HG02763 (cell line): ENCODE measurements at regions not wholly inside any gene's neighbourhood (a gene's known extent, or its start where the extent isn't known, plus 50 kb on each side); places are given as distances from the start of the nearest gene placed in this dataset.

Experiments used
- ATAC-seq: cut with Tn5 transposase; IDR thresholded peaks from one replicate; pipeline ENCODE4 v1.9.1; 2021; ENCODE audit warnings: mild to moderate bottlenecking, moderate library complexity; ENCODE audit not compliant: unreplicated experiment

DNA sequence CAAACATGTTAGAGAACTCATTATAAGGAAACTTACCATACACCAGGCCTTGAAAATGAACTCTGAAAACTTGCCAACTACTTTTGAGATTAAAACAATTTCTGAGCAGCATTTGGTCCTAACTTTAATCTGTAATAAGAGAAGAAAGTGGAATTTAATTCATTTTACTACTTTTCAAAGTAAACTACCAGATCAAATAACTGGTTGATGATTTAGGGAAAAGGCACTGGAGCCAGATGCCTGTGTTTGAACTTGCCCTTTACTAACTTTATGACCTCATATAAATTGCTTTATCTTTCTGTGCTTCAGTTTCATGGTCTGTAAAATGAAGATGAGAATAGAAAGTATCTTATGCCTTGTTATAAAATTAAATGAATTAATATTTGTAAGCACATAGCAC, 159.9 kb upstream of the PCDH18 start:
- ATAC-seq = no peak

DNA sequence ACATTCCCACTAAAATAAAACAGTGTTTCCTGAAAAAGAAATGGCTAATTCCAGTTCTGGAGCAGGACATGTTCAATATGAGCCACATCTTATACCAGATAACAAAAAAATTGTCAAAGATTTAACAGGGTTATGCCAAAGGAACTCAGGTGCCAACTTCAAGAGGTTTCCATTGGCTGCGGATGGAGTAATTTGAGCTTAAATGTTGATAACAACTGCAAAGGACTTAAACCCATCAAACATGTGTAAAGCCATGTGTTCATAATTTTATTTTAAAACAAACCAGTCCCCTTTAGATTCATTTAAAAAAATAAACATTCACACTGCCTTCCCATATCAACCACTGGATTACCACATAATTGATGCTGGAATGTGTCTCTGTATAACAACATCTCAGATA, 156.4 kb upstream of the PCDH18 start:
- no peak for ATAC-seq

DNA sequence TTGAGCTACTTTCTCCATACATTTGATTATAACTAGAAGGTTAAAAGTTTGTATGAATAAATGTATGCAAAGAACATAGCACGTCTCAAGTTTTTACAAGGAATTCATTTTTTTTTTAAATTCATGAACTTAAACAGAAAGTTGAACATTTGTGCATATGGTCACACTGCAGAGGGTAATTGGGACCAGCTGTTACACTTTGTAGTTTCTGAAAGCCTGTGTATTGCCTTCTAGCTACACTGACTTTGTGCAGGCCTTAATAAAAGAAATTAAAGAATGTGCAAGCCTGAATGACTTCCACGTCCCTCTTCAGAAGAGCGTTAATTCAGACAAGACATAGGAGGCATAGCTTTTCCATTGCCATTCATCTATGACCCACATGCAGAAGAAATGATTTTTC, 153.1 kb upstream of the PCDH18 start:
- ATAC-seq = no peak

DNA sequence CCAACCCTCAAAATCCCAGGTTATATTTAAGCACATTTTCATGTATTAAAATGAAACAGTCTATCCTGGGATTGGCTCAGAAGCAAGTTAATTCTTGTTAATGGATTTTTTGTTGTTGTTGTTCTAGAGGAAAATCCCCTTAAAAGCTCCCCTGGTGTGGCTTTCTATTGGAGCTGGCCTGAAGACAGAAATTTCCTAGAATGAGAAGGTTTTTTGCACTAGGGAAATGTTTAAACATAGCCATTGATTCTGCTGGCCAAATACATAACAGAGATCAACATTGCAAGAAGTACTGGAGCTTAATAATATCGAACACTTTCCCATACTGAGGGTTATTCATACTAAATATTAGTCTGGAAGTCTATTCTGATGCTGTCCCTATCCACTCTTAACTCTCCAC, 148.8 kb upstream of the PCDH18 start:
- no peak for ATAC-seq

DNA sequence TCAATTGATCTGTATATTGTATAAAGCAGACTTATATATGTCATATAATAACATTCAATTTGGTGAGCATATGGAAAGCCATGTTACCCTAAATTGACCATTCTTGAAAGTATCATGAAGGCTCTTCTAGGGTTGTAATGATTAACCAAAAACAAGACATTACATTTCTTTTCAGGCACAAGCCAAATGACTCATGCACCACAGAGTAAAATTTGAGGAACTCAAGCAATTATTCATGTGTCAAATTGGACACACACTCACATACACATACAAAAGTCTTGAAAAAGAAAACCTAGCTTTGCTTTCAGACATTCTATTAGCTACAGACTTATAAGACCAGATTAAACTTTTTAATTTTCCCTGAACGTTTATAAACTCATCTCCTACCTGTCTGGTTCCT, 146.5 kb upstream of the PCDH18 start:
- no peak for ATAC-seq

DNA sequence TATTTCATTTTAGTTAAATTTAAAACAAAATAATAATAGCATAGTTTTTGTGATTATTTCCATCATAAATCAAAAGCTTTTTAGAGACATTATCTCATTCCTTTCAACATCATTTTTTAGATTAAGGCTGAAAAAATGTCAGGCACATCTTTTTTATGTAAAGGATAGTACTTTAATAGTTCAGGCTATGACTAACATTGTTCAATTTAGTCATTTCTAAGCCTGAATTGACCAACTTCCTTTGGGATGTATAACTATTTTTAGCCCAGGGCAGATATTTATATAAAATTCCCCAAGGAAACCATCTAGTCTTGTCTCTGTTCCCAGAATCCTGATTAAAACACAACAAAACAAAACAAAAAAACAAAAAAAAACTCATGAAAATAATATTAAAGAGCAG, 145.6 kb upstream of the PCDH18 start:
- ATAC-seq = no peak

DNA sequence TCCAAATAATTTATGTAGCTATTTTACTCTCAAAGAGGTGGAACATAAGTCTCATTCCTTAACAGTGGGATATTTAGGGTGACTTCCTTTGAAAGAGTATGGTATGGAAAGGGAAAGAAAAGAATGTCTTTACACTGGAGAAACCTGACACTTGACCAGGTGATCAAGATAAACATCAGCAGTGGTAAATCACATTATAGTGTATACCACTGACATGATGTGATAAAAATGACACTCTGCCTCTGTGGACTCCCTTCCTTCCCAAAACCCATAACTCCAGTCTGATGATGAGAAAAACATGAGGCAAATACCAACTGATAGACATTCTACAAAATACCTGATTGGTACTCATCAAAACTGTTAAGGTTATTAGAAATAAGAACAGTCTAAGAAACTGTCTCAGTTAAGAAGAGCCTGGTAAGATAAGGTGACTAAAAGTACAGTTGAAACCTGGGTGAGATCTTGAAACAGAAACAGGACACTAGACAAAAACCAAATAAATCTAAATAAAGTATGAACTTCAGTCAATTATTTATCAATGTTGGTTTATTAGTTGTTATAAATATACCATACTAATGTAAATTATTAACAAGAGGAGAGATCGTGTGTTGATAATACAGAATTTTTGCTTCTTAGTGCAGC, 144.2 kb upstream of the PCDH18 start:
- ATAC-seq = no peak

DNA sequence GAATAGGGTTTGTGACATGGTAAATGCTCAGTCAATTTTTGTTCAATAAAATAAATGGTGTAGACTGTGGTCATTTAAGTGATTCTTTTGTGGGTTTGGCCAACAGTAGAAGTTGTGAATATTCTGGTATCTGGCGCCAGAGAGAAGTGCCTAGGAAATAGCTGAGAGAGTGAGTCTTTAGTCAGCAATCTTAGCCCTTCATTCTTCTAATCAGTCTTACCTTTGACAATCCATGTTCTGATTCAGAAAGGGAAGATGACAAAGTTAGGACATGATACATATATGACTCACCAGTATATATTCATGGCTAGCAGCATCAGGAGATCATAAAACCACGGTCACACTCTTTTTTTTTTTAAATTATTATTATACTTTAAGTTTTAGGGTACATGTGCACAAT, 141.8 kb upstream of the PCDH18 start:
- ATAC-seq = no peak

DNA sequence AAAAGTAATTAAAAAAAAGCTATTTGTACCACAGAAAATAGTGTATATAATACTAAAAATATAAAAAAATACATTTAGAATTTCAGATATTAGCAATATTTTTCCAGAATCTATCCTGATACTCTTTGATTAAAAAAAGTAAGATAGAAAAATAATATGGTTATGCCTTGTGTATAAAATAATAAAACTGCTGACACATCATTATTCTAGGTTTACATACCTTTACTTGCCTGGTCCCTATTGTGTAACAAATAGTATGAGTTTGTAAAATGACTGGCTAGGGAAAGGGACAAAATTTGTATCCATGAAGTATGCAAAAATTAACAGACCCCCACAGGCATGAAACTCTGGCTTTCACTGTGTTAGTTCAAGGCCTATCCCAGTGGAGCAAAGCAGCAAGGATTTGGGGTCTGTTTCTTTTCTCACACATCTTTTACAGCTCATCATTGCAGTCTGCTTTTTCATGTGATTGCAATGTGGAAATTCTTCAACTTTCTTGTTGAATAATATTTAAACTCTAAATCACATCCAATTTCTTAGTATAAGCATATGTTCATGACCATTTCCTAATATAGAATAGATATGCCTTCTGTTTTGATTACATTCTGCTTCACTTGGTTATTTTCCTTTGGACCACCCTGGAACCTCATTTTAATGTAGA, 136.7 kb upstream of the PCDH18 start:
- no peak for ATAC-seq

DNA sequence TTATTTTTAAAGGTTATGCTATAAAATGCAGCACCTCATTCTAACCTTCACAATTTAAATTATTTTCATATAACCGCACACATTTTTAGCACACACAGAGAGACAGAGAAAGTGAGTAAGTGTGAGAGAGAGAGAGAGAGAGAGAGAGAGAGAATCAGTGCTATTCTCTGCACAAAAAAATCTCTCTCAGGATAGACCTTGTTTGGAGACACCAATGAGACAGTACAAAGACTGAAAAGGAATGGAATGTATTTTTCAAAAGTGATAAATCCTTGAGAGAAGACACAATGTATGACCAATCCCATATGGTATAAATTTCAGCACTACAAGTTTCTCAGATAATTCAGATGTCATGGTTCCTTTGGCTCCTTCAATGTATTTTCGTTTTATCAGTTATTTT, 132.1 kb upstream of the PCDH18 start:
- ATAC-seq = no peak

DNA sequence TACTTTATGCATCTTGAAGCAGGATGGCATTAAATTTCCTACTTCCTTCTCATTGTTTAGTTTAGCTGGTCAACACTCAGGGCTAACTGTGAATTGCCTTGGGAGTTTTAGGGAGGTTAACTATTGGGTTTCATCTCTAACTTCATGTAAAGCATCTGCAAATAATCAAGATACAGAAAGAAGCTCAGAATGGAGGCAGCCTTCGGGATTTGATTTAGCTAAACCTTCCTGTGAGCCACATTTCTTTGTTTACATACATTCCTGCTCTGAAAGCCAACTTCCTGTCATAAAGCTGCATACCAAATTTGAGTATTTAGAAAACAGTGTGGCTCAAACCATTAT, 131.7 kb upstream of the PCDH18 start:
- no peak for ATAC-seq

DNA sequence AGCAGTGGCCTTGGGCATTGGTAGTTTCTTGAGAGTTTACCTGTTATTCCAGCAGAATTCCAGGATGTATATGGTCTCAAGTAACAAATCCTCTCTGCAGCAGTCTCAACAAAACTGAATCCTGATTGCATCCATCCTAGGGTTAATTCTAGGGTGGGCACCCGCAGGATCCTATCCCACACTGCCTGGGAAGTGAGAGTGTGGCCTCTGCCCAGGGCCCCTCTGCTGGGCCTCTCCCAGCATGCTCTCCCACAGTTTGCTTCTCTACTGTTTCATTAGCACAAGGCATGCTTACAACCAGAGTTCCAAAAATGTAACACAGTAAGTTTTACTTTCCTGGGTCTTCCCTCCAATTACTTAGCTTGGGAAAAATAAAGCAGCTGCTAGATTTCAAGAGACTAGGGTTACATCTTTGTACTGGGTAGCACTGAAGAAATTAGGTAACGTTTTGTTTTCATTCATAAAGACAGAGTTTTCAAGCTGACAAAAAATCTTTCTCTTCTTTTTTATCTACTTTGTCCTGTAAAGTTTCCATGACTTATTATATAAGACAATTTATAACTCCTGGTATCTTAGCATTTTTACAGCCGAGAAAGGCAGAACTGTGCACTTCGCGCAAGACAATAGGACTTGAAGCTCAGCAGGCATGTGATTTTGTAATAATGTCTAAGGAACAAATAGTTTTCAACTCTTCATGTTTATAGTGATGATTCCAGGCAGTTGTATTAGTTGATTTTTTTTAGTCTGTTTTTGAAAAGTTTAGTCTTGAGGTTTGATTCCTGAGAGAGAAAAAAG, 131.2 kb upstream of the PCDH18 start:
- no peak for ATAC-seq

DNA sequence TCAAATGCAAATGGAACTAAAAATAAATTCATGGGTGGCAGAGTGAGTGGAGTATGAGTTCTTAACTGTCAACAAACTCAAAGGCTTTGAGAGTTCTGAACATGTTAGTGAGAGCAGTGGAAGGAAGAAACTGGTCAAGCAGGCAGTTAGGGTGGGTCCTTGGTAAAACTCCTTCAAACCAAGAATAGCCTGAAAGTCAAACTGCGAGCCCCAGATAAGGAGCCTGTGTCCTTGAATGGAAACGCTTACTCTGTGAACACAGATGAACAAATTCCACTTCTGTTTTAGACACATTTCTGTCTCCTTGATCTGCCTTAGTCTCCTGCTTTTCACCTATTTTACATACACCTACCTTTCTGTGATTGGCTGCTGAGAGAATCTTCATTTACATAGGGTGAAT, 129.4 kb upstream of the PCDH18 start:
- no peak for ATAC-seq

DNA sequence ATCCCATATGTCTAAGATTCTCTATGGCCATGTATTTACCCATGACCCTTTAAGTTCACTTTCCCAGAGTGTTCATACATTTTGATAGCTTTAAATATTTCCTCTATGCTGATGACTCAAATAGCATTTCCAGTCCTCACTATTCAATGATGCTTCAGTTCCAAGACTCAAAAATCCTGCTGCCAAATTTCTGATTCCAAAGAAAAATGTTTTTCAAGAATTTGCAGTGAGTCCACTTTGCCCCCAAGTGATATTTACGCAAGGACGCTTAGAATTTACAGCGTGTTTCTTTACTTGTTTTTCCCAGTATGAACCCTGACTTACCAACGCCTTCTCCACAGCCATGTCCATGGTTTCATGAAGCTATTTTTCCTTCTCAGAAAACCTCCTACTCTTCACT, 127.9 kb upstream of the PCDH18 start:
- ATAC-seq = no peak

DNA sequence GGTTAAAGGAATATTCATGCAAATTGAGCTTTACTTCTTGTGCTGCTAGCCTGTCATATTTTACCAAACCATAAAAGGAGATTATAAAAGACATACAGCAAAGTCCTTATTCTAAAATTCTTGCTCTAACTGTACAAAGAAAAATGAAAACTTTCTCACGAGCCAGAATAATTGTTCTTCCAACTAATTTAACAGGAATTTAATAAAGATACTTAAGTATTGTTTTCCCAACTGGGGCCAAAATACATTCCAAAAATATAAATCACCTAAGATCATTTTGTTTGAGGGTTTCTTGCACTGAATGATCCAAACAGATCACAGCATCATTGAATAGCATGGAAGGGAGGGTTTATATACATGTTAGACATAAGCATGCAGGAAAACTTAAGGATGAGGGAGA, 127.1 kb upstream of the PCDH18 start:
- no peak for ATAC-seq

DNA sequence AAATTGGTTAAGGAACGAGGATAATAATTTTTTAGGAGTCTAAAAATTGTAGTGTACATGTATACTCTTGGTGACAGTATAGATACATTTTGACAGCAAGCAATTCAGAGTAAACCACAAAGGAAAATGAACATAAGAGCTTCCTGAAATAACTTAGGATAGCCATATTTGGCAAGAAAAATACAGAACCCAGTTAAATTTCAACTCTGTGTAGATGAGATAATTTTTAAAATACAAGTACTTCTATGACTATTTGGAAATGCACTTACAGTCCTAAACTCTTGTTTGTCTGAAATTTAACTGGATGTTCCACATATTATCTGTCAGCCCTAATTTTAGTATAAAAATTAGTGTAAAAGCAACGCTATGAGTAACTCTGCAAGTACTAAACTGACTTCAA, 124.4 kb upstream of the PCDH18 start:
- ATAC-seq = no peak

DNA sequence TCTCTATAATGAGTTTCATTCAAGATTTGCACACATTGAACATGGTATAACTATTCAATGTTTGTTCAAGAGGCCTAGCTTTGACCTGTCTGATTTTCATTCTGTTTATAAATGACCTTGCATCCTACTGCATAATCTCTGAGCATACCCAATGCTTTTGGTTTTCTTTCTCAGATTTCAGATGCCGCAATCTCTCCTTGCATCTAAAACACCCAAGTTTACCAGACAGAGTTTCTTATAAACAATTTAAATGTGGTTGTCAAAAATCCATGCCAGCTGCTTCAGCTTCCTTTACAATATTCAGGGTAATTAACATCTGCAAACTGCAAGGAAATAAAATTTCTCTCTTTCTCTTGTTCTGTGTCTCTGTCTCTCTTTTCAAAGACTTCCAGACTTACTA, 123.0 kb upstream of the PCDH18 start:
- no peak for ATAC-seq

DNA sequence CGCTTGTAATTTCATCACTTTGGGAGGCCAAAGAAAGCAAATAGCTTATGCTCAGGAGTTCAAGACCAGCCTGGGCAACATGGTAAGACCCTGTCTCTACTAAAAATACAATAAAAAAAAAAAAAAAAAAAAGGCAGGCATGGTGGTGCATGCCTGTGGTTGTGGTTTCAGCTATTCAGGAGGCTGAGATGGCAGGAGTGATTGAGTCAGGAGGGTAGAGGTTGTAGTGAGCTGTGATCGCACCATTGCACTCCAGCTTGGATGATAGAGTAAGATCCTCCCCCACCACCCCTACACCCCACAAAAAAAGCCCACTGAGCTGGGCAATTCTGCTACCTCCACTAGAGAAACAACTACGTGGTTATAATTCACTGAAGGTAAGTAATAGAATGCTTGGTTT, 118.8 kb upstream of the PCDH18 start:
- ATAC-seq = no peak

DNA sequence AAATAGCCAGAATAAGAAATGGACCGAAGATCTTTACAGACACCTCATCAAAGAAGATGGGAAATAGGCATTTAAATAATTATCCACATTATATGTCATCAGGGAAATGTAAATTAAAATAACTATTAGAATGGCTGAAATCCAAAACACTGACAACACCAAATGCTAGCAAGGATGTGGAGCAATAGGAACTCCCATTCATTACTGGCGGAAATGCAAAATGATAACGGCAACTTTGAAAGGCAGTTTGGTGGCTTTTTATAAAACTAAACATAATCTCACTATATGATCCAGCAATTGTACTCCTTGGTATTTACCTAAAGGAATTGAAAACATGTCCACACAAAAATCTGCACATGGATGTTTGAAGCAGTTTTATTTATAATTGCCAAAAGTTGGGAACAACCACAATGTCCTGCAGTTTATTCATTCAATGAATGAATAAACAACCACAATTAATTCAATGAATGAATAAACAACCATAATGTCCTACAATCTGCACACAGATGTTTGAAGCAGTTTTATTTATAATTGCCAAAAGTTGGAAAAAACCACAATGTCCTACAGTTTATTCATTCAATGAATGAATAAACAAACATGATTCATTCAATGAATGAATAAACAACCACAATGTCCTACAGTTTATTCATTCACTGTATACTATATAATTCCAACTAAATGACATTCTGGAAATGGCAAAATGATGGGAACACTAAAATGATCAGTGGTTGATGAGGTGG, 117.6 kb upstream of the PCDH18 start:
- no peak for ATAC-seq

DNA sequence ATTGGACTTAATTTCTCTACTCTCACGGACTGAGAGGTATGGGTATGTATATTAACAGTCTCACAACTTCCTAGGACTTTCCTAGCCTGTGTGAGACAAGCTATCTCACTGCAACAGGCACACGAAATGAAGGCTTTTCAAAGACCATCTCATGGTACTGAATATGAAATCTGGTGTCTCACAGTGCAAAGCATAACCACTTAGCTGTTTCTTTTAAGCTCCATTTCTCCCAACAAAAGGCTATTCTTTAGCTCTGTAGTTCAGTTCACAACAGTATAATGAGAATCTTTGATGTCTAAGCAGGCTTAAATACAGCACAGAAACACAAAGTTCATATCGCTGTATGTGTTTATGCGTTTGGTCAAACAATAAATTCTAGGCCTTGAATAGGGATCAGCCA, 116.2 kb upstream of the PCDH18 start:
- ATAC-seq = no peak

DNA sequence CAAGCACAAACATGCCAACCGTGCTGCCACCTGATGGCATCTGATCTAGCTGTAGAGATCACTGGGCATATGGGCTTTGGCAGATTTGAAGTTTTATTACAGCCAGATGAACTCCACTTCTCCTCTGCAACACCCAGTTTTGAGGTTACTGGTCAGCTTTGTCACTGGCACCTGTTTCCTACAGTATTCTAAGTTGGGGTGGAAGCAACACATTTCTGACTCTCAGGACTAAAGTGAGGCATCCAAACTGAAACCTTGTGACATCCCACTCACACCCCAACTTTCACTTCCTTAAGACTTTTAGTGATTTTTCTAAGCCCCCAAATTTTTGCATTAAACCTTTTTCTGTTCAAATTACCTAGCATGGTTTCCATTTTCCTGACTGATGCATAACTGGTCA, 115.1 kb upstream of the PCDH18 start:
- peak; percentile 78 for ATAC-seq

DNA sequence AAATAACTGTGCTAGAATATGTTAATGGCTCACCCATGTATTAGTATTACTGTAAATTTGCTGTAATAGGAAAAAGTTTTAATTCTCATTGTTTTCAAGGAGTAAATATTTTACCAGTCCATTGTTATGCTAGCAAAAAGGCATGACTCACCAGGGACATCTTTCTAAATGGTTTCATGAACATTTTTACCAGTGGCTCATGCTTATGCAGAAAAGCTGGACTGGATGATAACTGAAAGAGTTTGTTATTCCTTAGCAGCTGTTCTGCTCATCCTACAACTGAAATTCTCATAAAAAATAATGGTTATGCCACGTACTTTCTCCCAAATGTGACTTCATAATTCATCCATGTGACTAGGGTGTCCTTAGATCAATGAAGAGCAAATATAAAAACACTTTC, 111.9 kb upstream of the PCDH18 start:
- ATAC-seq = no peak
